Upper lobe of left lung (tissue), 6 donors: ENCODE measurements at regions not wholly inside any gene's neighbourhood (a gene's known extent, or its start where the extent isn't known, plus 50 kb on each side); places are given as distances from the start of the nearest gene placed in this dataset.

Source experiments
- ATAC-seq, 2 donors: fragments of 200-7000 bp; cut with Tn5 transposase; one replicate each; pipeline ENCODE4 v1.9.1; 2022; ENCODE audit warnings: mild to moderate bottlenecking in 2 of 2, moderate library complexity in 2 of 2; ENCODE audit not compliant: low FRiP score in 2 of 2
- DNase-seq, 2 donors: peaks; one replicate each; pipeline ENCODE4 v3.0.0-alpha.2; 2019 to 2020
- H3K27ac ChIP-seq, 4 donors: fragments of 200-600 bp; sonication (generic); one replicate each; pipeline ENCODE4 v1.5.1; 2016 to 2019
- H3K27me3 ChIP-seq, 4 donors: fragments of 200-600 bp; sonication (generic); one replicate each; pipeline ENCODE4 v1.5.1; 2017 to 2019
- H3K36me3 ChIP-seq, 4 donors: fragments of 200-600 bp; sonication (generic); one replicate each; pipeline ENCODE4 v1.5.1; 2016 to 2019
- H3K4me1 ChIP-seq, 4 donors: fragments of 200-600 bp; sonication (generic); one replicate each; pipeline ENCODE4 v1.5.1; 2018 to 2019
- H3K4me3 ChIP-seq, 4 donors: fragments of 200-600 bp; sonication (generic); one replicate each; pipeline ENCODE4 v1.5.1; 2017 to 2019; ENCODE audit warnings: mild to moderate bottlenecking in 2 of 4, moderate library complexity in 1 of 4
- H3K9me3 ChIP-seq, 4 donors: fragments of 200-600 bp; sonication (generic); one replicate each; pipeline ENCODE4 v1.5.1; 2018 to 2019
- EP300 ChIP-seq, 4 donors: sonication (generic); formaldehyde crosslinking; IDR thresholded peaks; one replicate each; pipeline ENCODE4 v1.5.1; 2017; ENCODE audit warnings: antibody characterized with exemption in 4 of 4, control low read depth in 2 of 4
- POLR2A ChIP-seq, 4 donors: fragments of 450-650 bp; IDR thresholded peaks; one replicate each; pipeline ENCODE4 v1.5.1; 2016 to 2017; ENCODE audit warnings: antibody characterized with exemption in 4 of 4, mild to moderate bottlenecking in 2 of 4
- POLR2AphosphoS5 ChIP-seq, 2 donors: sonication (generic); formaldehyde crosslinking; IDR thresholded peaks; one replicate each; pipeline ENCODE4 v1.5.1; 2017; ENCODE audit warnings: antibody characterized with exemption in 2 of 2
- WGBS, 2 donors: methylation state at CpG; one replicate each; pipeline ENCODE4 v1.1.5; 2017 to 2018; 5-methylcytosine and 5-hydroxymethylcytosine counted together
- TF ChIP-seq, protein P1 (sequence below), 6 experiments: fragments of 450-650 bp in 4 of 6; fragments of 200-600 bp in 2 of 6; sonication (generic) in 2 of 6; IDR thresholded peaks; one replicate each; pipeline ENCODE4 v1.5.1; 2016 to 2019; ENCODE audit warnings: antibody characterized with exemption in 6 of 6
- donor health status: DM: no; HTN: no; CAD: no; lungs with moderate emphysema.
- donor health status: DM: no; HTN: yes; CAD: no; lungs with severe emphysema.

DNA sequence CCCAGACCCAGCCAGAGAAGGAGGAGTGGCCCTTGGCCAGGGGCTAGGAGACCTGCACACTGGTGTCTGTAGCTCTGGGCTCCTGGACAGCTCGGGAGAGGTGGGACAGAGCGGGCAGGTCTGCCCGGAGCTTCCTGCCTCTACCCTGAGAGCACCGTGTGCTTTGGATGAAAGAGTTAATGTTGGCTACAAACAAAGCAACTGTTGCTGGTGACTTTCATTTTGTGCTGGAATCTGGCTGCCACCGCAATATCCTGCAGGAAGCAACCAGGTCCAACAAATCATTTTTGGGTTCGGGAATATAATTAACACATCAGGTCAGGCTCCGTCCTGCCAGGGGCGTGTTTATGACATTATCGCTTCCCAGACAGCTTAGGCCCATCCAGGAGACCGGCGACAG is 441.8 kb upstream of the MKI67 start:
- Histone ChIP-seq H3K27ac (no peak overlapping the region), H3K9me3 (no peaks in the 10 kb centered on the region), H3K4me3 (no peak overlapping the region), H3K36me3 (no peaks in the 10 kb centered on the region), H3K4me1 (no peaks in the 10 kb centered on the region), H3K27me3 (no peaks in the 10 kb centered on the region)
- no peak for TF ChIP-seq POLR2AphosphoS5 (IDR thresholded peaks at IDR 0.05)
- TF ChIP-seq EP300 (IDR thresholded peaks at IDR 0.05) = no peak
- TF ChIP-seq POLR2A (IDR thresholded peaks at IDR 0.05) = no peak
- TF ChIP-seq, protein P1, sequence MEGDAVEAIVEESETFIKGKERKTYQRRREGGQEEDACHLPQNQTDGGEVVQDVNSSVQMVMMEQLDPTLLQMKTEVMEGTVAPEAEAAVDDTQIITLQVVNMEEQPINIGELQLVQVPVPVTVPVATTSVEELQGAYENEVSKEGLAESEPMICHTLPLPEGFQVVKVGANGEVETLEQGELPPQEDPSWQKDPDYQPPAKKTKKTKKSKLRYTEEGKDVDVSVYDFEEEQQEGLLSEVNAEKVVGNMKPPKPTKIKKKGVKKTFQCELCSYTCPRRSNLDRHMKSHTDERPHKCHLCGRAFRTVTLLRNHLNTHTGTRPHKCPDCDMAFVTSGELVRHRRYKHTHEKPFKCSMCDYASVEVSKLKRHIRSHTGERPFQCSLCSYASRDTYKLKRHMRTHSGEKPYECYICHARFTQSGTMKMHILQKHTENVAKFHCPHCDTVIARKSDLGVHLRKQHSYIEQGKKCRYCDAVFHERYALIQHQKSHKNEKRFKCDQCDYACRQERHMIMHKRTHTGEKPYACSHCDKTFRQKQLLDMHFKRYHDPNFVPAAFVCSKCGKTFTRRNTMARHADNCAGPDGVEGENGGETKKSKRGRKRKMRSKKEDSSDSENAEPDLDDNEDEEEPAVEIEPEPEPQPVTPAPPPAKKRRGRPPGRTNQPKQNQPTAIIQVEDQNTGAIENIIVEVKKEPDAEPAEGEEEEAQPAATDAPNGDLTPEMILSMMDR (IDR thresholded peaks at IDR 0.05) = no peak
- WGBS, 2 donors = 69 to 73% methylated on average over 11 of the region's 11 CpGs
- ATAC-seq (no peak), DNase-seq (no peak)

DNA sequence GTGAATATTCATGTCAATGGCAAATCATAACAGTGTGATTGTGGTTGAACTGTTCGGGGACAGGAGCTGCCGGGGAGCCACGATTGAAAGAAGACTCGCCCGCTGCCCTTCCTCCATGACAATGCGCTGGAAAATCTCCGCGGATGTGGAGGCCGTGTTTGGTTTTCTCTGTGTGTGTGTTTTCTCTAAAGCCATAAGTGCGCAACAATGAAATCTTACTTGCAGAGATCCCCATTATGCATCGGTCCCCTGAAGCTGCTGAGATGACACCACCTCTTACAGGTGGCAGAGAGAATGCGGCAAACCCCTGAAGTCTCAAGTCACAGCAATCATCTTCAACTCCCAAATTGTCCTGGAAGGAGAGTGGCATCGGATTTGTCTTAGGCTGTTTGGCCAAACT is 442.3 kb upstream of the MKI67 start:
- no peak for TF ChIP-seq POLR2AphosphoS5 (IDR thresholded peaks at IDR 0.05)
- no peak for TF ChIP-seq POLR2A (IDR thresholded peaks at IDR 0.05)
- TF ChIP-seq, protein P1 (IDR thresholded peaks at IDR 0.05) = no peak
- TF ChIP-seq EP300 (IDR thresholded peaks at IDR 0.05) = no peak
- H3K27ac ChIP-seq = no peak overlapping the region
- H3K4me3 ChIP-seq = no peak overlapping the region
- H3K36me3 ChIP-seq = no peaks in the 10 kb centered on the region
- DNase-seq = no peak
- 87 to 94% methylated on average over 13 of the region's 13 CpGs for WGBS, 2 donors
- H3K9me3 ChIP-seq = no peaks in the 10 kb centered on the region
- H3K27me3 ChIP-seq = no peaks in the 10 kb centered on the region
- ATAC-seq = no peak
- H3K4me1 ChIP-seq = no peaks in the 10 kb centered on the region

DNA sequence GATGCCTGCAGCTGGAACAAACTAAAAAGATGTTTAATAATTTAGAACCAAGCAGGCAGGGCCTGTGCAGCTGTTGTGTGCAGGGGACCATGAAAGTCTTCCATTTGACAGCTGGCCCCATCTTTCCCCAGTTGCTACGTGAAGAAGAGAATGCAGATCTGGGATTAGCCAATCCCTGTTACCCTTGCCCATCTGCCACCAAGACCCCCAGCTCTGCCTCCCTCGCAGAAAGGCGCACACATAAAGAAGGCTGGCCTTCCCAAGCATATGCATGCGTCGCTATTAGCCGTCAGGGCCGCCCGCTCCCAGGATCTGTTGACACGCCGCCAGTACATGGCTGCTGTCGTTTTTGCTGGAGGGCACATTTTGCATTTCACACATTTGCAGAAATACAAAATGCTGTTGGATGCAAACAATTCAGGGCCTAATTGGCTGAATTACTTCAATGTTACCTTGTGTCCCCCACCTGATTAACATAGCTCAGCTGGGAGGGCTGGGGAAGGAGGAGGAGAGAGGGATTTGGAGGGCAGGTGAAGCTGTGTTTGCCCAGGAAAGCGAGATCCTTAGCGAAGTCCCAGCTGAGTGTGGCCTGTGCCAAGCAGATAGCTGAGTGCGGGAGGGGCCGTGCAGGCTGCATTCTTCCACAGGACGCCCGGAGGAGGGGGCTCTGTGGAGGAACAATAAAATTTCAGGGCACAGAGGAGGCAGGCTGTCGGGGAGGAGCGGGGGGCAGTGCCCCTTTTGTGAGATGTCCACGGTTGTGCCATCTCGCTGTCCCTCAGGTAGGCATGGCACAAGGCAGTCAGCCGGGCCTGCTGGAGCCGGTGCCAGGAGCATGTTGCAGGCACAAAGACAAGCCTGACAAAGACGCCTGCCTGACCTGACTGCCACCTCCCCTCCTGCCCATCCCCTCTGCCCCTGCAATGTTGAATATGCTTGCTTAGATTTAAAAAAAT is 443.0 kb upstream of the MKI67 start:
- DNase-seq (peak in 1 of 2 donors; percentile 60), ATAC-seq (no peak)
- H3K27ac ChIP-seq = no peak overlapping the region
- 71 to 73% methylated on average over 22 to 24 of the region's 24 CpGs for WGBS, 2 donors
- TF ChIP-seq POLR2A (IDR thresholded peaks at IDR 0.05) = no peak
- no peak for TF ChIP-seq POLR2AphosphoS5 (IDR thresholded peaks at IDR 0.05)
- TF ChIP-seq EP300 (IDR thresholded peaks at IDR 0.05) = no peak
- TF ChIP-seq, protein P1 (IDR thresholded peaks at IDR 0.05) = no peak
- H3K27me3 ChIP-seq = no peaks in the 10 kb centered on the region
- no peaks in the 10 kb centered on the region for H3K4me1 ChIP-seq
- no peak overlapping the region for H3K4me3 ChIP-seq
- H3K9me3 ChIP-seq = no peaks in the 10 kb centered on the region
- no peaks in the 10 kb centered on the region for H3K36me3 ChIP-seq

DNA sequence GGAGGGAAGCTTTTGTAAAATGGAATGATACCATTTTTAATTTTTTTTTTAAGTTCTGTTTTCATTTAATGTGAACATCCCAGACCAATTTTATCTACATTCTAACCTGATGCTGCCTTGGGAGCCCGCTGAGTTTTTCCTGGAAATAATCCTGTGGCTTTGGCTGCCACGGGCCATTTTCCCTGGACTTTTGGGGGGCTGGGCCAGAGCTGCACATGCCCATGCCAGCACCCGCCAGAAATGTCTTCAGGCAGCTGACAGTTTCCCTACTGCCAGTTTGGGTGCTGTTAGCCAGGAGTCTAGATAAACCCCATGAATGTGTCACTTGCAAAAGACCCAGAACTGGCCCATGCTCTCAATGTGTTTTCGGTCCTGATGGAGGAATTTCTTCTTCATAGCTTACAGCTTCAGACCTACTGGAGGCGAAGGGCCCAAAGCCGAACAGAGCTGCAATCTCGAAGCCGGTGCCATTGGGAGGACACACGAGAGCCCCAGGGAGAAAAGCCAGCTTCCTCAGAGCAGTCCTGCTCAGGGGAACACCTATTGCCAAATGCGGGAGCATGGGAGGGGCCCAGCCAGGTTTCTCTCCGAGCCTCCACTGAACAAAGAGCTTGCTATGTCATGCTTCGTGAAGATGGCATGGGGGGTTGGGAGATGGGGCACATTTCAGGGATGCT is 444.2 kb upstream of the MKI67 start:
- no peak for DNase-seq
- Histone ChIP-seq H3K4me1 (no peaks in the 10 kb centered on the region), H3K9me3 (no peaks in the 10 kb centered on the region), H3K36me3 (no peaks in the 10 kb centered on the region), H3K27ac (no peak overlapping the region), H3K27me3 (no peaks in the 10 kb centered on the region), H3K4me3 (no peak overlapping the region)
- no peak for ATAC-seq
- TF ChIP-seq POLR2AphosphoS5 (IDR thresholded peaks at IDR 0.05) (no peak), POLR2A (IDR thresholded peaks at IDR 0.05) (no peak), EP300 (IDR thresholded peaks at IDR 0.05) (no peak)
- TF ChIP-seq, protein P1 (IDR thresholded peaks at IDR 0.05) = no peak
- WGBS, 2 donors = 76 to 84% methylated on average over 7 to 12 of the region's 12 CpGs
